ENCODE measurements at regions not wholly inside any gene's neighbourhood (a gene's known extent, or its start where the extent isn't known, plus 50 kb on each side); places are given as distances from the start of the nearest gene placed in this dataset.

GRCh38 chr13:105871768-105872167 is 663.7 kb downstream of the EFNB2 start:
- ChIA-PET POLR2A (ENCODE audit: unreplicated experiment) (no interaction called here), CTCF (no interaction called here)
- intact Hi-C loops (cut with micrococcal nuclease) = no loop called here

More at GRCh38 chr13:105871768-105872167, 663.7 kb downstream of the EFNB2 start:
- H4K91ac ChIP-seq (ENCODE audit: insufficient read depth, low read depth, low read length) = no peak overlapping the region
- no peak overlapping the region for H2BK15ac ChIP-seq (ENCODE audit: low read depth, low read length)
- no peak overlapping the region for H3K23ac ChIP-seq (ENCODE audit: low read depth, low read length)
- no peak overlapping the region for H3K14ac ChIP-seq (replicated peaks; ENCODE audit: low read depth, low read length)
- no peak overlapping the region for H2AK5ac ChIP-seq (ENCODE audit: low read depth, low read length)
- no peaks in the 10 kb centered on the region; the same call in 1 of the 2 replicates for H3K27me3 ChIP-seq (ENCODE audit: control insufficient read depth, insufficient read depth, low read length)
- H3K18ac ChIP-seq (ENCODE audit: low read depth, low read length) = no peak overlapping the region
- no peak for TF ChIP-seq POLR2A (IDR thresholded peaks at IDR 0.05; ENCODE audit: low read depth, low read length)
- no peak for TF ChIP-seq MAFK (IDR thresholded peaks at IDR 0.05; ENCODE audit: low read depth, low read length)
- TF ChIP-seq MAZ (IDR thresholded peaks at IDR 0.05; ENCODE audit: borderline replicate concordance, low read depth, low read length) = no peak
- no peak for TF ChIP-seq RFX5 (IDR thresholded peaks at IDR 0.05; ENCODE audit: low read depth, low read length)
- ATAC-seq (ENCODE audit: low read depth) (no peak), DNase-seq (no peak)
- H2BK120ac ChIP-seq (ENCODE audit: low read depth, low read length) = no peak overlapping the region
- no peaks in the 10 kb centered on the region for H3K9me3 ChIP-seq (ENCODE audit: control insufficient read depth, insufficient read depth, low read length)
- no peaks in the 10 kb centered on the region for H3K79me1 ChIP-seq (ENCODE audit: low read depth in 1 of 2, low read length in 2 of 2)
- H4K5ac ChIP-seq (ENCODE audit: low read depth, low read length) = no peak overlapping the region
- H3K4me3 ChIP-seq (ENCODE audit: insufficient read depth, low read depth, low read length) = no peak overlapping the region
- in situ Hi-C loops (cut with MboI; ENCODE audit: low sequenced_read_pairs) (no loop called here), dilution Hi-C loops (cut with HindIII; ENCODE audit: low sequenced_read_pairs, unreplicated experiment) (no loop called here)
- H3K9ac ChIP-seq (ENCODE audit: low read depth, low read length) = no peak overlapping the region
- H2AK9ac ChIP-seq (replicated peaks; ENCODE audit: low read depth, low read length, poor library complexity) = no peak overlapping the region
- H3K9me1 ChIP-seq (ENCODE audit: insufficient read depth, low read length) = no peaks in the 10 kb centered on the region
- no peak overlapping the region for H2AFZ ChIP-seq (replicated peaks; ENCODE audit: low read length, poor library complexity)
- H3K36me3 ChIP-seq (ENCODE audit: control insufficient read depth, insufficient read depth, low read length) = no peaks in the 10 kb centered on the region
- no peak overlapping the region for H3K27ac ChIP-seq (ENCODE audit: insufficient read depth, low read length)
- no peak overlapping the region for H3K4me2 ChIP-seq (ENCODE audit: low read depth, low read length)
- H2BK5ac ChIP-seq (ENCODE audit: low read depth, low read length, poor library complexity, severe bottlenecking) = no peak overlapping the region
- no TSS peak for BruUV-seq (replicated peaks)
- no CpG with 5 or more reads among the region's 1 CpG for WGBS, 2 experiments (ENCODE audit: extremely low coverage in 2 of 2, insufficient read length in 1 of 2)
- no peak overlapping the region for H3K56ac ChIP-seq (ENCODE audit: extremely low read depth, insufficient read depth, low read length)
- no peak overlapping the region for H2BK20ac ChIP-seq (ENCODE audit: low read depth, low read length)
- H3K4me1 ChIP-seq (ENCODE audit: control insufficient read depth, insufficient read depth, low read length) = no peaks in the 10 kb centered on the region
- H4K20me1 ChIP-seq (ENCODE audit: insufficient read depth, low read length) = no peaks in the 10 kb centered on the region
- H3K4ac ChIP-seq (ENCODE audit: low read depth, low read length) = no peak overlapping the region
- no peak overlapping the region for H4K8ac ChIP-seq (ENCODE audit: low read depth in 2 of 2, low read length in 2 of 2)

Measured in IMR-90 (cell line).